ENCODE measurements at regions not wholly inside any gene's neighbourhood (a gene's known extent, or its start where the extent isn't known, plus 50 kb on each side); places are given as distances from the start of the nearest gene placed in this dataset.

DNA sequence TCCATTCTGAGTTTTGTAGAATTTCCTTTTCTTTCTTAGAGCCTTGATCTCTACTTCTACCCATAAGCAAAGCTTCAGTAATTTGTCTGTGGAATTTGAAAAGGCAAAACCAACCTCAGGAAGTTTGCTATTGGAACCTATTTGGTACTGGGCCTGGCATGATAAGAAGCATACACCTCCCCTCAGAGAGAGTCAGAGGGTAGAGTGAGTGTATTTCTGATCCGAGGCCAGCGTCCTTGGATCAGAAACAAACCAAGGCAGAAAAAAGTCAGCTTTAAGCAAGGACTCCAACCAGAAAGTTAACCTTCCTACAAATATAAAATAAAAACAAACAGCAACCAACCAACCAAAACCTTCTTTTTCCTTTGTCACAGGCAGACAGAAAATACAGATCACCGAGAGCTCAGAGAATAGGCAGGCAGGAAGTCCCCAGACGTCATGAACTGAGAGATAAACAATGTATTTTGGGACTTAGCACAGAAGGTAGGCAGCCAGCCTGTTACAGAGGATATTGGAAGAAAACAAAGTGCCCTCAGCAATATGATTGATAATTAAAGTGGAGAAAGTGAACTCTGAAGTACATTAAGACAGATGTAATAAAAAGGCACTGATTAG, 141.5 kb downstream of the NEDD1 start:
- POLR2A ChIA-PET, result no interaction called here
- BruUV-seq (replicated peaks), result no TSS peak
- no peak for ATAC-seq

More for the DNA sequence above, 141.5 kb downstream of the NEDD1 start:
- no peaks in the 10 kb centered on the region for H4K20me1 ChIP-seq (ENCODE audit: insufficient read depth, low read length)
- WGBS (ENCODE audit: low lambda C conversion rate), result 0% methylated on average over 4 of the region's 4 CpGs
- H3K27me3 ChIP-seq (ENCODE audit: control insufficient read depth in 1 of 2, insufficient read depth in 2 of 2, low read length in 2 of 2), result no peaks in the 10 kb centered on the region
- H3K9me3 ChIP-seq (ENCODE audit: low read length), result no peaks in the 10 kb centered on the region
- in situ Hi-C loops (cut with HindIII; ENCODE audit: extremely low pct_ligation_motif_present, low pct_unique_long_range_greater_than_20kb) (no loop called here), intact Hi-C loops (cut with micrococcal nuclease; ENCODE audit: unreplicated experiment) (no loop called here)
- no peak overlapping the region for H3K9ac ChIP-seq (ENCODE audit: insufficient read depth, low read depth, low read length)
- H3K4me1 ChIP-seq (ENCODE audit: insufficient read depth, low read length), result no peaks in the 10 kb centered on the region
- TF ChIP-seq KAT7 (CRISPR knock-in tag; IDR thresholded peaks at IDR 0.05; ENCODE audit: borderline replicate concordance) (no peak), ATRX (CRISPR knock-in tag; IDR thresholded peaks at IDR 0.05; ENCODE audit: borderline replicate concordance) (no peak)
- TF ChIP-seq, protein P1, sequence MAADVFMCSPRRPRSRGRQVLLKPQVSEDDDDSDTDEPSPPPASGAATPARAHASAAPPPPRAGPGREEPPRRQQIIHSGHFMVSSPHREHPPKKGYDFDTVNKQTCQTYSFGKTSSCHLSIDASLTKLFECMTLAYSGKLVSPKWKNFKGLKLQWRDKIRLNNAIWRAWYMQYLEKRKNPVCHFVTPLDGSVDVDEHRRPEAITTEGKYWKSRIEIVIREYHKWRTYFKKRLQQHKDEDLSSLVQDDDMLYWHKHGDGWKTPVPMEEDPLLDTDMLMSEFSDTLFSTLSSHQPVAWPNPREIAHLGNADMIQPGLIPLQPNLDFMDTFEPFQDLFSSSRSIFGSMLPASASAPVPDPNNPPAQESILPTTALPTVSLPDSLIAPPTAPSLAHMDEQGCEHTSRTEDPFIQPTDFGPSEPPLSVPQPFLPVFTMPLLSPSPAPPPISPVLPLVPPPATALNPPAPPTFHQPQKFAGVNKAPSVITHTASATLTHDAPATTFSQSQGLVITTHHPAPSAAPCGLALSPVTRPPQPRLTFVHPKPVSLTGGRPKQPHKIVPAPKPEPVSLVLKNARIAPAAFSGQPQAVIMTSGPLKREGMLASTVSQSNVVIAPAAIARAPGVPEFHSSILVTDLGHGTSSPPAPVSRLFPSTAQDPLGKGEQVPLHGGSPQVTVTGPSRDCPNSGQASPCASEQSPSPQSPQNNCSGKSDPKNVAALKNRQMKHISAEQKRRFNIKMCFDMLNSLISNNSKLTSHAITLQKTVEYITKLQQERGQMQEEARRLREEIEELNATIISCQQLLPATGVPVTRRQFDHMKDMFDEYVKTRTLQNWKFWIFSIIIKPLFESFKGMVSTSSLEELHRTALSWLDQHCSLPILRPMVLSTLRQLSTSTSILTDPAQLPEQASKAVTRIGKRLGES (CRISPR knock-in tag; IDR thresholded peaks at IDR 0.05; ENCODE audit: borderline replicate concordance), result no peak
- TF ChIP-seq, protein P2, sequence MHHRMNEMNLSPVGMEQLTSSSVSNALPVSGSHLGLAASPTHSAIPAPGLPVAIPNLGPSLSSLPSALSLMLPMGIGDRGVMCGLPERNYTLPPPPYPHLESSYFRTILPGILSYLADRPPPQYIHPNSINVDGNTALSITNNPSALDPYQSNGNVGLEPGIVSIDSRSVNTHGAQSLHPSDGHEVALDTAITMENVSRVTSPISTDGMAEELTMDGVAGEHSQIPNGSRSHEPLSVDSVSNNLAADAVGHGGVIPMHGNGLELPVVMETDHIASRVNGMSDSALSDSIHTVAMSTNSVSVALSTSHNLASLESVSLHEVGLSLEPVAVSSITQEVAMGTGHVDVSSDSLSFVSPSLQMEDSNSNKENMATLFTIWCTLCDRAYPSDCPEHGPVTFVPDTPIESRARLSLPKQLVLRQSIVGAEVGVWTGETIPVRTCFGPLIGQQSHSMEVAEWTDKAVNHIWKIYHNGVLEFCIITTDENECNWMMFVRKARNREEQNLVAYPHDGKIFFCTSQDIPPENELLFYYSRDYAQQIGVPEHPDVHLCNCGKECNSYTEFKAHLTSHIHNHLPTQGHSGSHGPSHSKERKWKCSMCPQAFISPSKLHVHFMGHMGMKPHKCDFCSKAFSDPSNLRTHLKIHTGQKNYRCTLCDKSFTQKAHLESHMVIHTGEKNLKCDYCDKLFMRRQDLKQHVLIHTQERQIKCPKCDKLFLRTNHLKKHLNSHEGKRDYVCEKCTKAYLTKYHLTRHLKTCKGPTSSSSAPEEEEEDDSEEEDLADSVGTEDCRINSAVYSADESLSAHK (CRISPR knock-in tag; IDR thresholded peaks at IDR 0.05; ENCODE audit: borderline replicate concordance), result no peak
- TF ChIP-seq, protein P3, sequence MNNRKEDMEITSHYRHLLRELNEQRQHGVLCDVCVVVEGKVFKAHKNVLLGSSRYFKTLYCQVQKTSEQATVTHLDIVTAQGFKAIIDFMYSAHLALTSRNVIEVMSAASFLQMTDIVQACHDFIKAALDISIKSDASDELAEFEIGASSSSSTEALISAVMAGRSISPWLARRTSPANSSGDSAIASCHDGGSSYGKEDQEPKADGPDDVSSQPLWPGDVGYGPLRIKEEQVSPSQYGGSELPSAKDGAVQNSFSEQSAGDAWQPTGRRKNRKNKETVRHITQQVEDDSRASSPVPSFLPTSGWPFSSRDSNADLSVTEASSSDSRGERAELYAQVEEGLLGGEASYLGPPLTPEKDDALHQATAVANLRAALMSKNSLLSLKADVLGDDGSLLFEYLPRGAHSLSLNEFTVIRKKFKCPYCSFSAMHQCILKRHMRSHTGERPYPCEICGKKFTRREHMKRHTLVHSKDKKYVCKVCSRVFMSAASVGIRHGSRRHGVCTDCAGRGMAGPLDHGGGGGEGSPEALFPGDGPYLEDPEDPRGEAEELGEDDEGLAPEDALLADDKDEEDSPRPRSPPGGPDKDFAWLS (CRISPR knock-in tag; IDR thresholded peaks at IDR 0.05; ENCODE audit: borderline replicate concordance), result no peak
- DNase-seq (ENCODE audit: low spot score) (no peak), FAIRE-seq (no peak)
- H3K79me2 ChIP-seq (ENCODE audit: insufficient read depth, low read length), result no peaks in the 10 kb centered on the region
- H3K4me2 ChIP-seq (ENCODE audit: low read depth, low read length), result no peak overlapping the region
- no peak overlapping the region for H2AFZ ChIP-seq (ENCODE audit: low read length)
- CTCF ChIA-PET (ENCODE audit: low intra/inter-chr PET ratio, low total read pairs), result no interaction called here
- H3K4me3 ChIP-seq (replicated peaks in 1 of 3; ENCODE audit: insufficient read depth in 1 of 3, low read depth in 2 of 3, low read length in 3 of 3), result no peak overlapping the region
- H3K27ac ChIP-seq (ENCODE audit: extremely low read length, insufficient read depth, low read length), result no peak overlapping the region
- H3K36me3 ChIP-seq (replicated peaks in 1 of 2; ENCODE audit: control insufficient read depth in 1 of 2, insufficient read depth in 2 of 2, low read length in 2 of 2), result no peaks in the 10 kb centered on the region
